BLaER1 treated with 17β-estradiol and CSF1 and Interleukin-3, amounts not matched to agents 10 nM and 100 nM (cell line): ENCODE measurements at regions not wholly inside any gene's neighbourhood (a gene's known extent, or its start where the extent isn't known, plus 50 kb on each side); places are given as distances from the start of the nearest gene placed in this dataset.

ENCODE experiments used
- H3K27ac ChIP-seq, 11 experiments: shearing (Covaris generic); formaldehyde crosslinking; 2 replicates each; pipeline ENCODE4 v1.8.1; 2022
- H3K27me3 ChIP-seq, 11 experiments: shearing (Covaris generic); formaldehyde crosslinking; 2 replicates each; pipeline ENCODE4 v1.8.1; 2022
- H3K36me3 ChIP-seq, 11 experiments: shearing (Covaris generic); formaldehyde crosslinking; 2 replicates each; pipeline ENCODE4 v1.8.1; 2022
- H3K4me1 ChIP-seq, 10 experiments: shearing (Covaris generic); formaldehyde crosslinking; 2 replicates each; pipeline ENCODE4 v1.8.1; 2022
- H3K4me2 ChIP-seq, 11 experiments: shearing (Covaris generic); formaldehyde crosslinking; 2 replicates each; pipeline ENCODE4 v1.8.1; 2022
- H3K4me3 ChIP-seq, 10 experiments: shearing (Covaris generic); formaldehyde crosslinking; 2 replicates each; pipeline ENCODE4 v1.8.1; 2022
- H3K9ac ChIP-seq, 11 experiments: shearing (Covaris generic); formaldehyde crosslinking; 2 replicates each; pipeline ENCODE4 v1.8.1; 2022
- H3K9me3 ChIP-seq, 11 experiments: shearing (Covaris generic); formaldehyde crosslinking; replicated peaks in 1 of 11; 2 replicates each; pipeline ENCODE4 v1.8.1; 2022
- H4K20me1 ChIP-seq, 11 experiments: shearing (Covaris generic); formaldehyde crosslinking; 2 replicates each; pipeline ENCODE4 v1.8.1; 2022
- Cebpa-rat ChIP-seq, 11 experiments: shearing (Covaris generic); IDR thresholded peaks; 2 replicates each; pipeline ENCODE4 v1.8.1; 2022

- H3K4me2 ChIP-seq, result no peak overlapping the region
- H4K20me1 ChIP-seq, result no peaks in the 10 kb centered on the region
- no peaks in the 10 kb centered on the region for H3K27me3 ChIP-seq
- no peaks in the 10 kb centered on the region for H3K36me3 ChIP-seq
- no peak overlapping the region for H3K9ac ChIP-seq
- peaks cover 0 to 10% (median 0%) of the 10 kb centered on the region in 11 experiments; a peak in 3 of 22 replicates for H3K9me3 ChIP-seq
- no peaks in the 10 kb centered on the region for H3K4me1 ChIP-seq
- no peak overlapping the region for H3K4me3 ChIP-seq
- no peak overlapping the region for H3K27ac ChIP-seq
- no peak for TF ChIP-seq Cebpa-rat (IDR thresholded peaks at IDR 0.05)
These were observed 124.0 kb upstream of the EFNA5 start for GRCh38 chr5:107794741-107795140.

- Histone ChIP-seq H3K4me2 (no peak overlapping the region), H3K9ac (no peak overlapping the region), H3K4me1 (no peaks in the 10 kb centered on the region), H3K27ac (no peak overlapping the region), H3K4me3 (no peak overlapping the region), H3K36me3 (no peaks in the 10 kb centered on the region), H3K9me3 (peaks cover 0 to 10% (median 0%) of the 10 kb centered on the region in 11 experiments; a peak in 3 of 22 replicates), H3K27me3 (no peaks in the 10 kb centered on the region), H4K20me1 (no peaks in the 10 kb centered on the region)
- TF ChIP-seq Cebpa-rat (IDR thresholded peaks at IDR 0.05), result no peak
These were observed 122.2 kb upstream of the EFNA5 start for GRCh38 chr5:107792940-107793339.

- H3K27ac ChIP-seq, result no peak overlapping the region
- H3K36me3 ChIP-seq, result no peaks in the 10 kb centered on the region
- H4K20me1 ChIP-seq, result no peaks in the 10 kb centered on the region
- H3K4me2 ChIP-seq, result no peak overlapping the region
- TF ChIP-seq Cebpa-rat (IDR thresholded peaks at IDR 0.05), result no peak
- no peak overlapping the region for H3K9ac ChIP-seq
- no peak overlapping the region for H3K4me3 ChIP-seq
- no peaks in the 10 kb centered on the region for H3K27me3 ChIP-seq
- no peaks in the 10 kb centered on the region for H3K4me1 ChIP-seq
- H3K9me3 ChIP-seq, result peaks cover 0 to 10% (median 0%) of the 10 kb centered on the region in 11 experiments; a peak in 4 of 22 replicates
These were observed 119.9 kb upstream of the EFNA5 start for GRCh38 chr5:107790671-107791070.

GRCh38 chr5:107786424-107786823 is 115.7 kb upstream of the EFNA5 start:
- Histone ChIP-seq H3K4me3 (no peak overlapping the region), H3K4me2 (no peak overlapping the region), H3K9me3 (peaks cover 0 to 6% (median 0%) of the 10 kb centered on the region in 11 experiments; a peak in 2 of 22 replicates), H3K36me3 (no peaks in the 10 kb centered on the region), H3K4me1 (no peaks in the 10 kb centered on the region), H4K20me1 (no peaks in the 10 kb centered on the region), H3K9ac (no peak overlapping the region), H3K27ac (no peak overlapping the region), H3K27me3 (no peaks in the 10 kb centered on the region)
- no peak for TF ChIP-seq Cebpa-rat (IDR thresholded peaks at IDR 0.05)

- H3K4me3 ChIP-seq, result no peak overlapping the region
- peaks cover 0 to 6% (median 0%) of the 10 kb centered on the region in 11 experiments; a peak in 2 of 22 replicates for H3K9me3 ChIP-seq
- no peak overlapping the region for H3K9ac ChIP-seq
- no peaks in the 10 kb centered on the region for H3K4me1 ChIP-seq
- no peak for TF ChIP-seq Cebpa-rat (IDR thresholded peaks at IDR 0.05)
- H3K36me3 ChIP-seq, result no peaks in the 10 kb centered on the region
- H4K20me1 ChIP-seq, result no peaks in the 10 kb centered on the region
- no peaks in the 10 kb centered on the region for H3K27me3 ChIP-seq
- no peak overlapping the region for H3K4me2 ChIP-seq
- H3K27ac ChIP-seq, result no peak overlapping the region
These were observed 112.8 kb upstream of the EFNA5 start for GRCh38 chr5:107783551-107783950.

- no peaks in the 10 kb centered on the region for H4K20me1 ChIP-seq
- no peak overlapping the region for H3K27ac ChIP-seq
- TF ChIP-seq Cebpa-rat (IDR thresholded peaks at IDR 0.05), result no peak
- H3K27me3 ChIP-seq, result no peaks in the 10 kb centered on the region
- H3K4me3 ChIP-seq, result no peak overlapping the region
- no peak overlapping the region for H3K4me2 ChIP-seq
- H3K36me3 ChIP-seq, result no peaks in the 10 kb centered on the region
- peaks cover 0 to 6% (median 0%) of the 10 kb centered on the region in 11 experiments; a peak in 2 of 22 replicates for H3K9me3 ChIP-seq
- no peaks in the 10 kb centered on the region for H3K4me1 ChIP-seq
- no peak overlapping the region for H3K9ac ChIP-seq
These were observed 111.9 kb upstream of the EFNA5 start for GRCh38 chr5:107782561-107783169.

GRCh38 chr5:107781451-107781850 is 110.7 kb upstream of the EFNA5 start:
- no peak overlapping the region for H3K9ac ChIP-seq
- H3K4me3 ChIP-seq, result no peak overlapping the region
- H3K9me3 ChIP-seq, result peaks cover 0 to 6% (median 0%) of the 10 kb centered on the region in 11 experiments; a peak in 2 of 22 replicates
- H4K20me1 ChIP-seq, result no peaks in the 10 kb centered on the region
- H3K27me3 ChIP-seq, result no peaks in the 10 kb centered on the region
- H3K27ac ChIP-seq, result no peak overlapping the region
- no peaks in the 10 kb centered on the region for H3K36me3 ChIP-seq
- H3K4me2 ChIP-seq, result no peak overlapping the region
- H3K4me1 ChIP-seq, result peaks cover 0 to 5% (median 0%) of the 10 kb centered on the region in 10 experiments; a peak in 2 of 20 replicates
- no peak for TF ChIP-seq Cebpa-rat (IDR thresholded peaks at IDR 0.05)

- H4K20me1 ChIP-seq, result no peaks in the 10 kb centered on the region
- no peak overlapping the region for H3K4me3 ChIP-seq
- no peak overlapping the region for H3K9ac ChIP-seq
- H3K27ac ChIP-seq, result no peak overlapping the region
- no peaks in the 10 kb centered on the region for H3K27me3 ChIP-seq
- TF ChIP-seq Cebpa-rat (IDR thresholded peaks at IDR 0.05), result peak in 1 of 11 experiments; percentile 47; a peak in 1 of 22 replicates
- no peaks in the 10 kb centered on the region for H3K36me3 ChIP-seq
- peaks cover 0 to 6% (median 0%) of the 10 kb centered on the region in 11 experiments; a peak in 1 of 22 replicates for H3K9me3 ChIP-seq
- no peak overlapping the region for H3K4me2 ChIP-seq
- peaks cover 0 to 5% (median 0%) of the 10 kb centered on the region in 10 experiments; a peak in 2 of 20 replicates for H3K4me1 ChIP-seq
These were observed 108.7 kb upstream of the EFNA5 start for GRCh38 chr5:107779437-107779836.

GRCh38 chr5:107778647-107779046 is 107.9 kb upstream of the EFNA5 start:
- H3K9me3 ChIP-seq, result peaks cover 0 to 6% (median 0%) of the 10 kb centered on the region in 11 experiments; a peak in 1 of 22 replicates
- no peaks in the 10 kb centered on the region for H3K27me3 ChIP-seq
- no peak overlapping the region for H3K27ac ChIP-seq
- no peak overlapping the region for H3K4me2 ChIP-seq
- H3K9ac ChIP-seq, result no peak overlapping the region
- H4K20me1 ChIP-seq, result no peaks in the 10 kb centered on the region
- H3K36me3 ChIP-seq, result no peaks in the 10 kb centered on the region
- peaks cover 0 to 5% (median 0%) of the 10 kb centered on the region in 10 experiments; a peak in 2 of 20 replicates for H3K4me1 ChIP-seq
- H3K4me3 ChIP-seq, result no peak overlapping the region
- no peak for TF ChIP-seq Cebpa-rat (IDR thresholded peaks at IDR 0.05)
